ENCODE measurements at regions not wholly inside any gene's neighbourhood (a gene's known extent, or its start where the extent isn't known, plus 50 kb on each side); places are given as distances from the start of the nearest gene placed in this dataset.

DNA sequence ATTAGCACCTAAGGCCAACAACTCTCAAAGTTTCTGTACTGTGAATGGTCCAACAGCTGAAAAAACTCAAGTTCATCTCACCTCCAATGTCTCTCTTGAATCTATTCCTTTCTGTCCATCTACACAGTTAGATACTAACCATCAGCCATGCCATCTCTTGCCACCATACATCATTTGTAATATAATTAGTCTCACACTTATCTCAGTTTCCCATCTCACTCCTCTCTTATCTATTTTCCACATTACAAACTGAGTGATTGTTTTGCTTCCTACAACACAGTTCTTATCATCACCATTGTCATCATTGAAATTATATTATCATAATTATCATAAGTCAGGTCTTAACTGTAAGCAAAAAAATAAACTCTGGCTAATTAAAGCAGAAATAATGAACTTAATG lies 393.9 kb downstream of the PRELID2 start:
- H3K36me3 ChIP-seq (ENCODE audit: control insufficient read depth, insufficient read depth, low read length), result no peaks in the 10 kb centered on the region
- no peak overlapping the region for H3K27ac Mint-ChIP-seq
- DNase-seq, result no peak
- no peak overlapping the region for H3K4me3 Mint-ChIP-seq
- ATAC-seq (ENCODE audit: low read depth in 2 of 2), result no peak
- H3K4me3 ChIP-seq (ENCODE audit: low read depth, low read length), result no peak overlapping the region
- peaks cover 0 to 16% (median 6%) of the 10 kb centered on the region in 7 donors for H3K9me3 Mint-ChIP-seq
- no peaks in the 10 kb centered on the region for H3K4me1 Mint-ChIP-seq
- H3K27ac ChIP-seq (ENCODE audit: insufficient read depth, low read length, poor library complexity, severe bottlenecking), result no peak overlapping the region
- H3K4me1 ChIP-seq (ENCODE audit: control insufficient read depth, insufficient read depth, low read length, poor library complexity, severe bottlenecking), result no peaks in the 10 kb centered on the region
- no peaks in the 10 kb centered on the region for H3K27me3 ChIP-seq (ENCODE audit: control insufficient read depth, insufficient read depth, low read length)
- no peaks in the 10 kb centered on the region for H3K36me3 Mint-ChIP-seq
- peaks cover 0 to 3% of the 10 kb centered on the region in 2 experiments for H3K9me3 ChIP-seq (ENCODE audit: control insufficient read depth in 2 of 2, low read length in 2 of 2)
- H3K27me3 Mint-ChIP-seq, result no peaks in the 10 kb centered on the region

DNA sequence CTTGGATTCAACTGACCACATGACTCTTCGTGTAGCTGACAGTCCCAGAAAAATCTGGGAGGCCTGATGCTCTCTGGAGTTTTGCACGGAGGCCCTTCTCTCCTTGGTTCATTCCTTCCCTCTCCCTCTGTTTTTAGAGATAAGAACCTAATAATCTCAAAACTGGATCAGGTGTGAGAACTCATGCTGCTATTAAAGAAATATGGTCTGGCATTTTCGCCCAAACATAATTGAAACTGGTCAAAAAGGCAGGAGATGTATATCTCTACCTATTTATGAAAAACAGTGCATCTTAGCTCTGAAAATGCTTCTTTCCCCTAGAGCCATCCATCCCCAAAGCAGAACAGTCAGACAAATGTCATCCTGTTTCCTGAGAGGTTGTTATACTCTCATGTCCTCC lies 397.5 kb downstream of the PRELID2 start:
- no peak for ATAC-seq (ENCODE audit: low read depth in 2 of 2)

DNA sequence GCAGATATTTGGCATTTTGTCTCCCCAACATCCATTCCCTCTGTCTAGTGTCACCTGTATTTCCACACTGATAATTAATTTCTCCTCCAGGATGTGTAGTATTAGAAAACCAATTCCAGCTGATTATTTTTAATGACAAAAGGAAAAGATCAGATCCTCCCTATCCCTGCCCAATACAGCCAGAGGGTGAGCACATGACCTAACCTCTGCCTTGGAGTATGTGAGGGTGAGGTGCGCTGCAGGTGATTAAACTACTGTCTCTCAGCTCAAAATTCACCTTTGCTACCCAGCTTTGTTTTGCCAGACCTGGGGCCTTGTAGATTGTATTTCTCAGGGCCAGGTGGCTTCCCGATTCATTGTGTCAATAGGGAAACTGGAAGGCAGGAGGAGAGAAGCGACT lies 402.1 kb downstream of the PRELID2 start:
- Histone ChIP-seq H3K27me3 (ENCODE audit: control insufficient read depth, insufficient read depth, low read length) (no peaks in the 10 kb centered on the region), H3K36me3 (ENCODE audit: control insufficient read depth, insufficient read depth, low read length) (no peaks in the 10 kb centered on the region), H3K4me3 (ENCODE audit: low read depth, low read length) (no peak overlapping the region), H3K27ac (ENCODE audit: insufficient read depth, low read length, poor library complexity, severe bottlenecking) (no peak overlapping the region), H3K9me3 (ENCODE audit: control insufficient read depth in 2 of 2, low read length in 2 of 2) (no peaks in the 10 kb centered on the region), H3K4me1 (ENCODE audit: control insufficient read depth, insufficient read depth, low read length, poor library complexity, severe bottlenecking) (no peaks in the 10 kb centered on the region)
- DNase-seq (no peak), ATAC-seq (ENCODE audit: low read depth in 2 of 2) (no peak)
- H3K27ac Mint-ChIP-seq, result no peak overlapping the region
- no peak overlapping the region for H3K4me3 Mint-ChIP-seq
- peaks cover 0 to 16% (median 5%) of the 10 kb centered on the region in 7 donors for H3K9me3 Mint-ChIP-seq
- H3K27me3 Mint-ChIP-seq, result no peaks in the 10 kb centered on the region
- no peaks in the 10 kb centered on the region for H3K36me3 Mint-ChIP-seq
- H3K4me1 Mint-ChIP-seq, result no peaks in the 10 kb centered on the region

More for the DNA sequence above, 397.5 kb downstream of the PRELID2 start:
- H3K27ac Mint-ChIP-seq, result peak overlapping the region in 1 of 3 donors; percentile 22
- H3K27me3 ChIP-seq (ENCODE audit: control insufficient read depth, insufficient read depth, low read length), result no peaks in the 10 kb centered on the region
- H3K4me3 Mint-ChIP-seq, result no peak overlapping the region
- H3K4me1 Mint-ChIP-seq, result no peaks in the 10 kb centered on the region
- no peaks in the 10 kb centered on the region for H3K4me1 ChIP-seq (ENCODE audit: control insufficient read depth, insufficient read depth, low read length, poor library complexity, severe bottlenecking)
- H3K36me3 Mint-ChIP-seq, result no peaks in the 10 kb centered on the region
- no peaks in the 10 kb centered on the region for H3K27me3 Mint-ChIP-seq
- H3K27ac ChIP-seq (ENCODE audit: insufficient read depth, low read length, poor library complexity, severe bottlenecking), result no peak overlapping the region
- peaks cover 0 to 20% (median 7%) of the 10 kb centered on the region in 7 donors for H3K9me3 Mint-ChIP-seq
- H3K4me3 ChIP-seq (ENCODE audit: low read depth, low read length), result no peak overlapping the region
- no peak for DNase-seq
- H3K36me3 ChIP-seq (ENCODE audit: control insufficient read depth, insufficient read depth, low read length), result no peaks in the 10 kb centered on the region
- H3K9me3 ChIP-seq (ENCODE audit: control insufficient read depth in 2 of 2, low read length in 2 of 2), result peaks cover 0 to 3% of the 10 kb centered on the region in 2 experiments

DNA sequence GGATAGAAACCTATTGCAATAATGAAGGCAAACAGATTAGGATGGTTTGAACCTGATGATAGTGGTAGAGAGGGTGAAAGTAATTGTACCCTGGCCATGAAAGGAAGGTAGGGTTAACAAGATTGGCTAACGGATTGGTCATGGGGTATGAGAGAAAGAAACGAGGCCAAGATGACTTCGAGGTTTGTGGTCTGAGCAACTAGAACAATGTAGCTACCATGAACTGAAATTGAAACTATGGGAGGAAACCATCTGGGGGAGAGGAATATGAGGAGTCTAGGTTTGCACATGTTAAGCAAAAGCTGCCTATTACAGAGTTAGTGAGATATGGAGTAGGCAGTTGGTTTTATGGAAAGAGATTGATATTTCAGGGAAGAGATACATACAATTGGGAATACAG lies 406.0 kb downstream of the PRELID2 start:
- H3K4me1 Mint-ChIP-seq, result no peaks in the 10 kb centered on the region
- Histone ChIP-seq H3K27me3 (ENCODE audit: control insufficient read depth, insufficient read depth, low read length) (no peaks in the 10 kb centered on the region), H3K4me3 (ENCODE audit: low read depth, low read length) (no peak overlapping the region), H3K4me1 (ENCODE audit: control insufficient read depth, insufficient read depth, low read length, poor library complexity, severe bottlenecking) (no peaks in the 10 kb centered on the region), H3K9me3 (ENCODE audit: control insufficient read depth in 2 of 2, low read length in 2 of 2) (no peaks in the 10 kb centered on the region), H3K36me3 (ENCODE audit: control insufficient read depth, insufficient read depth, low read length) (no peaks in the 10 kb centered on the region), H3K27ac (ENCODE audit: insufficient read depth, low read length, poor library complexity, severe bottlenecking) (no peak overlapping the region)
- no peak for ATAC-seq (ENCODE audit: low read depth in 2 of 2)
- no peak overlapping the region for H3K27ac Mint-ChIP-seq
- H3K4me3 Mint-ChIP-seq, result no peak overlapping the region
- no peaks in the 10 kb centered on the region for H3K27me3 Mint-ChIP-seq
- H3K9me3 Mint-ChIP-seq, result peaks cover 2 to 22% (median 6%) of the 10 kb centered on the region in 7 donors
- DNase-seq, result no peak
- H3K36me3 Mint-ChIP-seq, result no peaks in the 10 kb centered on the region

DNA sequence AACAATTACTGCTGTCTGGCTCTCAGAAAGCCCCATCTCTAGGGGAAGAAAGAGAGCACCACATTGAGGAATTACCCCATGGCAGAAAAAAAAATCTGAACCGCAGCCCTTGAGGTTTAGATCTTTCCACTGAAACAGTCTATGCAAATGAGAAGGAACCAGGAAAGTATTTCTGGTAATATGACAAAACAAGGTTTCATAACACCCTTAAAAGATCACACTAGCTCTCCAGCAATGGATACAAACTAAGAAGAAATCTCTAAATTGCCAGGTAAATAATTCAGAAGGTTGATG lies 427.1 kb downstream of the PRELID2 start:
- no peak overlapping the region for H3K27ac ChIP-seq (ENCODE audit: insufficient read depth, low read length, poor library complexity, severe bottlenecking)
- H3K36me3 ChIP-seq (ENCODE audit: control insufficient read depth, insufficient read depth, low read length), result no peaks in the 10 kb centered on the region
- no peak for ATAC-seq (ENCODE audit: low read depth in 2 of 2)
- H3K4me3 ChIP-seq (ENCODE audit: low read depth, low read length), result no peak overlapping the region
- no peaks in the 10 kb centered on the region for H3K27me3 Mint-ChIP-seq
- no peak overlapping the region for H3K4me3 Mint-ChIP-seq
- no peaks in the 10 kb centered on the region for H3K4me1 Mint-ChIP-seq
- DNase-seq, result no peak
- H3K36me3 Mint-ChIP-seq, result no peaks in the 10 kb centered on the region
- no peak overlapping the region for H3K27ac Mint-ChIP-seq
- H3K27me3 ChIP-seq (ENCODE audit: control insufficient read depth, insufficient read depth, low read length), result no peaks in the 10 kb centered on the region
- no peaks in the 10 kb centered on the region for H3K4me1 ChIP-seq (ENCODE audit: control insufficient read depth, insufficient read depth, low read length, poor library complexity, severe bottlenecking)
- H3K9me3 Mint-ChIP-seq, result peaks cover 0 to 45% (median 14%) of the 10 kb centered on the region in 7 donors
- H3K9me3 ChIP-seq (ENCODE audit: control insufficient read depth in 2 of 2, low read length in 2 of 2), result peaks cover 0 to 7% of the 10 kb centered on the region in 2 experiments

DNA sequence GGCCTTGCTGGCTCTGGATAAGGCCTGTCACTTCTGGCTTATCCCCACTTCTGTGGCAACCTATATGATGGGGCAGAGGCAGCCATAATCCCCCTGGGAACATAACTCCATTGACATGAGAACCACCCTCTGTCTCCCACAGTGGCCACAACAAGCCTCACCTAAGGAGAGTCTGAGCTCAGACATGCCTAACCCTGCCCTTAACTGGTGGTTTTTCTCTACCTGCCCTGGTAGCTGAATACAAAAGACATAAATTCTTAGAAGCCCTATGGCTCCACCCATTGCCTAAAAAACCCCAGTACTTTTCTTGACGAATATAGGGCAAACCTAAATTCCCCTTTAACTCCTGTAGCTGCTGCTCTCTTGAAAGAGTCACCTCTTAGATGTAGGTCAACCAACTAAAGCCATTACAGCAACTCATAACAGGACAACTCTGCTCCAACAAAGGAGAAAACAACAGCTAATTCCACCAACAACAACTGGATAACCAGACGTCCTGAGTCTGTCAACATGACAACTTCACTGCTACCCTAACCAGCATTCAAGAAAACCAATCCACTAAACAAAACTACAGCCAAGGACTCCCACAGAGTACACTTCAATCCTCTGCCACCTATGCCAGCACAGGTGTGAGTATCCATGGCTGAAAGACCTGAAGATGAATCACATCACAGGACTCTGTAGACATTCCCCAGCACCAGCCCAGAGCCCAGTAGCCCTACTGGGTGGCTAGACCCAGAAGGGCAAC lies 427.7 kb downstream of the PRELID2 start:
- peaks cover 0 to 40% (median 14%) of the 10 kb centered on the region in 7 donors for H3K9me3 Mint-ChIP-seq
- H3K4me3 ChIP-seq (ENCODE audit: low read depth, low read length), result no peak overlapping the region
- H3K27me3 ChIP-seq (ENCODE audit: control insufficient read depth, insufficient read depth, low read length), result no peaks in the 10 kb centered on the region
- no peak overlapping the region for H3K4me3 Mint-ChIP-seq
- H3K4me1 Mint-ChIP-seq, result no peaks in the 10 kb centered on the region
- no peaks in the 10 kb centered on the region for H3K36me3 Mint-ChIP-seq
- peak overlapping the region in 1 of 3 donors; percentile 3 for H3K27ac Mint-ChIP-seq
- no peaks in the 10 kb centered on the region for H3K27me3 Mint-ChIP-seq
- H3K36me3 ChIP-seq (ENCODE audit: control insufficient read depth, insufficient read depth, low read length), result no peaks in the 10 kb centered on the region
- no peaks in the 10 kb centered on the region for H3K4me1 ChIP-seq (ENCODE audit: control insufficient read depth, insufficient read depth, low read length, poor library complexity, severe bottlenecking)
- DNase-seq (no peak), ATAC-seq (ENCODE audit: low read depth in 2 of 2) (no peak)
- H3K27ac ChIP-seq (ENCODE audit: insufficient read depth, low read length, poor library complexity, severe bottlenecking), result no peak overlapping the region
- H3K9me3 ChIP-seq (ENCODE audit: control insufficient read depth in 2 of 2, low read length in 2 of 2), result peaks cover 0 to 7% of the 10 kb centered on the region in 2 experiments

DNA sequence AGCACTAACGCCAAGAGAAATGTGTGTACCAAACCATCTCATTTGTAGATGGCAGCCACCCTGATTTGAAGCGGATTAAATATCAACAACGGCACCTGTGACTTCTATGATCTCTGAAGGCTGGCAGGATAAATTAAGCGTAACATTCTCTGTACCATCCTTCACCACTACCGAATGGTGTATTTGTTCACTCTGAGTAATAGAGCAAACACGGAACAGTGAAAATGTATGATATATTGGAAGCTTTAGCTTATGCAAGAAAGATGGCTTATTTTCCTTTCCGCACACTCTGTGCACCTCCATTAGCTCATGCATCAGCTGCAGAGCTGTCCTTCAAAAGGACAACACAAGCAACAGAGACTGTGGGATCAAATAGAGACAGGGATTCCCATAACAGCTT lies 431.1 kb downstream of the PRELID2 start:
- no peaks in the 10 kb centered on the region for H3K27me3 Mint-ChIP-seq
- no peaks in the 10 kb centered on the region for H3K4me1 Mint-ChIP-seq
- H3K4me3 Mint-ChIP-seq, result no peak overlapping the region
- no peak for DNase-seq
- H3K27ac Mint-ChIP-seq, result no peak overlapping the region
- no peak for ATAC-seq (ENCODE audit: low read depth in 2 of 2)
- Histone ChIP-seq H3K4me3 (ENCODE audit: low read depth, low read length) (no peak overlapping the region), H3K27me3 (ENCODE audit: control insufficient read depth, insufficient read depth, low read length) (no peaks in the 10 kb centered on the region), H3K4me1 (ENCODE audit: control insufficient read depth, insufficient read depth, low read length, poor library complexity, severe bottlenecking) (no peaks in the 10 kb centered on the region), H3K27ac (ENCODE audit: insufficient read depth, low read length, poor library complexity, severe bottlenecking) (no peak overlapping the region), H3K36me3 (ENCODE audit: control insufficient read depth, insufficient read depth, low read length) (no peaks in the 10 kb centered on the region), H3K9me3 (ENCODE audit: control insufficient read depth in 2 of 2, low read length in 2 of 2) (peaks cover 0 to 3% of the 10 kb centered on the region in 2 experiments)
- peaks cover 0 to 29% (median 10%) of the 10 kb centered on the region in 7 donors for H3K9me3 Mint-ChIP-seq
- H3K36me3 Mint-ChIP-seq, result no peaks in the 10 kb centered on the region

DNA sequence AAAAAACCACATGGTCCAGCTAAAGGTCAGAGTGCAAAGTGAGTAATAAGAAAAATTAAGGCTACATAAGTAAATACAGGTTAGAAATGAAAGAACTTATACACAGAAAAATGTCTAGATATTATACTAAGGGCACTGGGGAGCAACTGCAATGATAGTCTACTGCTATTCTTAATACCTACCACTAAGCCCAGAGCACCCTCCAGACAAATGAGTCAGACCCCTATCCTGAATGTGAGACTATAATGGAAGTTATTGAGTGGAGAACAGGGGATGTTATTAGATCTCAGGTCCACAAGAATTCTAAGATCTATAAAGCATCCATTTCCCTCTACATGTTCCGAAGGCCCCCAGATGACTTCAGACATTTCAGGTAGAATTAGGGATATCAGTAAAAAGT lies 438.3 kb downstream of the PRELID2 start:
- DNase-seq, result no peak
- Mint-ChIP-seq H3K4me3 (no peak overlapping the region), H3K4me1 (no peaks in the 10 kb centered on the region), H3K36me3 (no peaks in the 10 kb centered on the region), H3K9me3 (peaks cover 6 to 12% (median 10%) of the 10 kb centered on the region in 7 donors), H3K27me3 (no peaks in the 10 kb centered on the region), H3K27ac (no peak overlapping the region)
- H3K4me1 ChIP-seq (ENCODE audit: control insufficient read depth, insufficient read depth, low read length, poor library complexity, severe bottlenecking), result no peaks in the 10 kb centered on the region
- peaks cover 0 to 3% of the 10 kb centered on the region in 2 experiments for H3K9me3 ChIP-seq (ENCODE audit: control insufficient read depth in 2 of 2, low read length in 2 of 2)
- no peak for ATAC-seq (ENCODE audit: low read depth in 2 of 2)
- H3K27ac ChIP-seq (ENCODE audit: insufficient read depth, low read length, poor library complexity, severe bottlenecking), result no peak overlapping the region
- no peaks in the 10 kb centered on the region for H3K36me3 ChIP-seq (ENCODE audit: control insufficient read depth, insufficient read depth, low read length)
- no peaks in the 10 kb centered on the region for H3K27me3 ChIP-seq (ENCODE audit: control insufficient read depth, insufficient read depth, low read length)
- H3K4me3 ChIP-seq (ENCODE audit: low read depth, low read length), result no peak overlapping the region
